Testis (tissue), 2 donors: ENCODE measurements at regions not wholly inside any gene's neighbourhood (a gene's known extent, or its start where the extent isn't known, plus 50 kb on each side); places are given as distances from the start of the nearest gene placed in this dataset.

Experiments used
- POLR2A ChIP-seq: fragments of 450-650 bp; IDR thresholded peaks from one replicate; pipeline ENCODE4 v1.6.1; 2017; ENCODE audit warnings: antibody characterized with exemption, mild to moderate bottlenecking, moderate library complexity
- TF ChIP-seq, protein P1 (sequence below), 3 experiments: fragments of 450-650 bp in 2 of 3; fragments of 200-600 bp in 1 of 3; sonication (generic) in 1 of 3; IDR thresholded peaks; one replicate each; pipeline ENCODE4 v1.5.1; 2016 to 2019; ENCODE audit warnings: antibody characterized with exemption in 3 of 3, mild to moderate bottlenecking in 2 of 3, moderate library complexity in 1 of 3

DNA sequence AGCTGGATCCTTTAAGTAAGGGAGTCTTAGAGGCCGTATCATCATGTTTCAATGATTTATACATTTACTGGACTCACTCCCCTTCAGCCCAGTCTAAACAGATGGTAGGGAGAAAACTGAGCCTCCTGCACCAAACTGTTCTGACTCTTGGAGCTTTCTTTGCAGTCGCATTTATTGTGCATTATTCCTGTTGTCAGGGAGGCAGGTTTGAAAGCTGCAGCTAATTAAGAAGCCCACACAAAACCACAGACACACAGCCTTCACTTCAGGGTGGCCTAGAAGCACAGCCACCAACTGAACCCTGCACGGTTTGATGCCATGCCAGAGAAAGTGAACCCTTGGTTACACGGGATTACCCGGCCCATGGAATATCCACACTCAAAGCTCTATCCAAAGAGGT, 911.0 kb downstream of the UQCRFS1 start:
- TF ChIP-seq, protein P1, sequence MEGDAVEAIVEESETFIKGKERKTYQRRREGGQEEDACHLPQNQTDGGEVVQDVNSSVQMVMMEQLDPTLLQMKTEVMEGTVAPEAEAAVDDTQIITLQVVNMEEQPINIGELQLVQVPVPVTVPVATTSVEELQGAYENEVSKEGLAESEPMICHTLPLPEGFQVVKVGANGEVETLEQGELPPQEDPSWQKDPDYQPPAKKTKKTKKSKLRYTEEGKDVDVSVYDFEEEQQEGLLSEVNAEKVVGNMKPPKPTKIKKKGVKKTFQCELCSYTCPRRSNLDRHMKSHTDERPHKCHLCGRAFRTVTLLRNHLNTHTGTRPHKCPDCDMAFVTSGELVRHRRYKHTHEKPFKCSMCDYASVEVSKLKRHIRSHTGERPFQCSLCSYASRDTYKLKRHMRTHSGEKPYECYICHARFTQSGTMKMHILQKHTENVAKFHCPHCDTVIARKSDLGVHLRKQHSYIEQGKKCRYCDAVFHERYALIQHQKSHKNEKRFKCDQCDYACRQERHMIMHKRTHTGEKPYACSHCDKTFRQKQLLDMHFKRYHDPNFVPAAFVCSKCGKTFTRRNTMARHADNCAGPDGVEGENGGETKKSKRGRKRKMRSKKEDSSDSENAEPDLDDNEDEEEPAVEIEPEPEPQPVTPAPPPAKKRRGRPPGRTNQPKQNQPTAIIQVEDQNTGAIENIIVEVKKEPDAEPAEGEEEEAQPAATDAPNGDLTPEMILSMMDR (IDR thresholded peaks at IDR 0.05): no peak
- TF ChIP-seq POLR2A: no peak
